Fibroblast of lung (primary cell): ENCODE measurements at regions not wholly inside any gene's neighbourhood (a gene's known extent, or its start where the extent isn't known, plus 50 kb on each side); places are given as distances from the start of the nearest gene placed in this dataset.

Experiments used
- DNase-seq, 2 donors: peaks; one replicate each; pipeline versions ENCODE4 v3.0.0 to v3.0.0-alpha.2; 2010; ENCODE audit warnings: low read depth in 2 of 2
- H2AFZ ChIP-seq: 2 replicates; pipeline ENCODE4 v1.5.1; 2012; ENCODE audit warnings: low read length, control low read depth, inconsistent platforms
- H3K27ac ChIP-seq: 2 replicates; pipeline ENCODE4 v1.5.1; 2011; ENCODE audit warnings: low read length, control low read depth; ENCODE audit not compliant: insufficient read depth
- H3K27me3 ChIP-seq: 2 replicates; pipeline ENCODE4 v1.5.1; 2011; ENCODE audit warnings: mild to moderate bottlenecking, low read length; ENCODE audit not compliant: control insufficient read depth, insufficient read depth
- H3K36me3 ChIP-seq: 2 replicates; pipeline ENCODE4 v1.5.1; 2011; ENCODE audit warnings: low read length; ENCODE audit not compliant: control insufficient read depth, insufficient read depth
- H3K4me1 ChIP-seq: 2 replicates; pipeline ENCODE4 v1.5.1; 2011; ENCODE audit warnings: low read length; ENCODE audit not compliant: control insufficient read depth, insufficient read depth; ENCODE audit errors: extremely low read depth
- H3K4me2 ChIP-seq: 2 replicates; pipeline ENCODE4 v1.5.1; 2011; ENCODE audit warnings: low read length, control low read depth; ENCODE audit not compliant: insufficient read depth; ENCODE audit errors: extremely low read depth
- H3K4me3 ChIP-seq, 4 experiments: fragments of 200-600 bp in 1 of 4; sonication (generic) in 1 of 4; replicated peaks in 1 of 4; 2 replicates each; pipeline ENCODE4 v1.5.1; 2011 to 2016; ENCODE audit warnings: low read length in 4 of 4, low read depth in 3 of 4, mild to moderate bottlenecking in 3 of 4, control low read depth in 2 of 4, inconsistent platforms in 1 of 4, mixed read lengths in 1 of 4; ENCODE audit not compliant: insufficient read depth in 1 of 4; ENCODE audit errors: control extremely low read depth in 1 of 4
- H3K79me2 ChIP-seq: 2 replicates; pipeline ENCODE4 v1.5.1; 2012; ENCODE audit warnings: mild to moderate bottlenecking, low read length, inconsistent platforms; ENCODE audit not compliant: control insufficient read depth, insufficient read depth
- H3K9ac ChIP-seq: 2 replicates; pipeline ENCODE4 v1.5.1; 2011; ENCODE audit warnings: mild to moderate bottlenecking, low read length, control low read depth; ENCODE audit not compliant: insufficient read depth
- H3K9me3 ChIP-seq: 2 replicates; pipeline ENCODE4 v1.5.1; 2012; ENCODE audit warnings: low read depth, low read length; ENCODE audit not compliant: control insufficient read depth, insufficient read depth
- H4K20me1 ChIP-seq: 2 replicates; pipeline ENCODE4 v1.5.1; 2011; ENCODE audit warnings: low read length; ENCODE audit not compliant: control insufficient read depth, insufficient read depth; ENCODE audit errors: extremely low read depth
- CTCF ChIP-seq, 2 donors: IDR thresholded peaks in 1 of 2; conservative IDR thresholded peaks in 1 of 2; 1 replicate in 1 of 2; 2 replicates in 1 of 2; pipeline ENCODE4 v1.5.1; 2011 to 2012; ENCODE audit warnings: low read length in 2 of 2, control low read depth in 1 of 2, inconsistent platforms in 1 of 2, low read depth in 1 of 2, mild to moderate bottlenecking in 1 of 2
- EZH2 ChIP-seq: IDR thresholded peaks from 2 replicates; pipeline ENCODE4 v1.5.1; 2012; ENCODE audit warnings: low read length, control low read depth, mild to moderate bottlenecking; ENCODE audit errors: missing control alignments

DNA sequence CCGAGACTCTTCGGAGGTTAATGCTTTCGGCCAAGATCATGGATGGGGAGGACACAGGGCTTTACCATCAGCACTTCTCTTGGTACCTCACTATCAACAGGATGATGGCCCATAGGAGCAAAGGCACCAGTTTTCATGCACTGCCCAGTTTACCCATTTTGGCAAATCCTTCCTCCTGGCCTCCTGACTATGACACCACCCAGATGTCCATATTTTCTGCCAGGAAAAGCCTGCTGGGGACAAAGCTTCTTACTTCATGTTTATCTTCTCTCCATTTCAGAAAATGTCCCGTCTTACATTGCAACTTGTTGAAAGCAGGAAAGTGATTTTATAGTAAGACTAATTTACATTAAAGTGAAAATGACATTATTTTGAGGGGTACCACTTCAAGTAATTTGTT lies 61.4 kb upstream of the GAS1 start:
- no peaks in the 10 kb centered on the region for H3K4me1 ChIP-seq
- no peak overlapping the region for H3K27ac ChIP-seq
- no peaks in the 10 kb centered on the region for H4K20me1 ChIP-seq
- H3K79me2 ChIP-seq: no peaks in the 10 kb centered on the region
- no peak for TF ChIP-seq EZH2
- no peak for TF ChIP-seq CTCF (conservative IDR thresholded peaks at IDR 0.05 in 1 of 2, IDR thresholded peaks at IDR 0.05 in 1 of 2; ENCODE audit: low read depth in 1 of 2, low read length in 2 of 2)
- H3K4me2 ChIP-seq: no peak overlapping the region
- H3K4me3 ChIP-seq: no peak overlapping the region
- no peak for DNase-seq
- H3K27me3 ChIP-seq: no peaks in the 10 kb centered on the region
- H3K9ac ChIP-seq: no peak overlapping the region
- H3K9me3 ChIP-seq: no peaks in the 10 kb centered on the region
- no peak overlapping the region for H2AFZ ChIP-seq
- H3K36me3 ChIP-seq: no peaks in the 10 kb centered on the region

- no peaks in the 10 kb centered on the region for H3K4me1 ChIP-seq
- H3K27ac ChIP-seq: no peak overlapping the region
- no peak overlapping the region for H3K4me2 ChIP-seq
- H3K36me3 ChIP-seq: no peaks in the 10 kb centered on the region
- DNase-seq: no peak
- TF ChIP-seq CTCF (conservative IDR thresholded peaks at IDR 0.05 in 1 of 2, IDR thresholded peaks at IDR 0.05 in 1 of 2; ENCODE audit: low read depth in 1 of 2, low read length in 2 of 2): no peak
- TF ChIP-seq EZH2: no peak
- no peak overlapping the region for H3K4me3 ChIP-seq
- no peaks in the 10 kb centered on the region for H3K27me3 ChIP-seq
- no peaks in the 10 kb centered on the region for H3K9me3 ChIP-seq
- no peaks in the 10 kb centered on the region for H4K20me1 ChIP-seq
- no peaks in the 10 kb centered on the region for H3K79me2 ChIP-seq
- no peak overlapping the region for H2AFZ ChIP-seq
- H3K9ac ChIP-seq: no peak overlapping the region
Measured at GRCh38 chr9:87010626-87011025, 63.3 kb upstream of the GAS1 start.

DNA sequence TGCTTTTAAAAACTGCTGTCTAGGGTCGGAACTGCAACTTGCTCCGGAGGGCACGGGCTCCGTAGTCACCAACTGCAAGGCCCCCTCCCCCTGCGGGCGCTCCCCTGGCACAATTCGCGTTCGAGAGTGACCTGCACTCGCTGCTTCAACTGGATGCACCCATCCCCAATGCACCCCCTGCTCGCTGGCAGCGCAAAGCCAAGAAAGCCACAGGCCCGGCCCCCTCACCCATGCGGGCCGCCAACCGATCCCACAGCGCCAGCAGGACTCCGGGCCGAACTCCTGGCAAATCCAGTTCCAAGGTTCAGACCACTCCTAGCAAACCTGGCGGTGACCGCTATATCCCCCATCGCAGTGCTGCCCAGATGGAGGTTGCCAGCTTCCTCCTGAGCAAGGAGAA lies 64.2 kb upstream of the GAS1 start:
- Histone ChIP-seq H4K20me1 (no peaks in the 10 kb centered on the region), H3K4me1 (no peaks in the 10 kb centered on the region), H3K9me3 (no peaks in the 10 kb centered on the region), H3K79me2 (no peaks in the 10 kb centered on the region), H3K36me3 (no peaks in the 10 kb centered on the region), H3K9ac (no peak overlapping the region), H2AFZ (no peak overlapping the region), H3K27ac (no peak overlapping the region), H3K4me3 (no peak overlapping the region), H3K4me2 (no peak overlapping the region), H3K27me3 (no peaks in the 10 kb centered on the region)
- no peak for DNase-seq
- TF ChIP-seq EZH2: no peak
- no peak for TF ChIP-seq CTCF (conservative IDR thresholded peaks at IDR 0.05 in 1 of 2, IDR thresholded peaks at IDR 0.05 in 1 of 2; ENCODE audit: low read depth in 1 of 2, low read length in 2 of 2)
